Activated naive CD4-positive, alpha-beta T cell treated with Interleukin-2 at 50 U/mL for 16 hours (primary cell): ENCODE measurements at regions not wholly inside any gene's neighbourhood (a gene's known extent, or its start where the extent isn't known, plus 50 kb on each side); places are given as distances from the start of the nearest gene placed in this dataset.
"Not testable (repeated sequence)": the region's sequence is repeated elsewhere in the genome, so short reads cannot be mapped to it uniquely, and the experiment has no call there.

Experiments used
- DNase-seq: peaks from one replicate; pipeline ENCODE4 v3.0.0-alpha.2; 2020

GRCh38 chr14:81765651-81766275 is 232.1 kb upstream of the SEL1L start:
- no peak for DNase-seq

- DNase-seq, result no peak
These were observed 232.8 kb upstream of the SEL1L start for GRCh38 chr14:81766321-81766915.

- DNase-seq, result no peak
These were observed 233.8 kb upstream of the SEL1L start for GRCh38 chr14:81767266-81767995.

DNA sequence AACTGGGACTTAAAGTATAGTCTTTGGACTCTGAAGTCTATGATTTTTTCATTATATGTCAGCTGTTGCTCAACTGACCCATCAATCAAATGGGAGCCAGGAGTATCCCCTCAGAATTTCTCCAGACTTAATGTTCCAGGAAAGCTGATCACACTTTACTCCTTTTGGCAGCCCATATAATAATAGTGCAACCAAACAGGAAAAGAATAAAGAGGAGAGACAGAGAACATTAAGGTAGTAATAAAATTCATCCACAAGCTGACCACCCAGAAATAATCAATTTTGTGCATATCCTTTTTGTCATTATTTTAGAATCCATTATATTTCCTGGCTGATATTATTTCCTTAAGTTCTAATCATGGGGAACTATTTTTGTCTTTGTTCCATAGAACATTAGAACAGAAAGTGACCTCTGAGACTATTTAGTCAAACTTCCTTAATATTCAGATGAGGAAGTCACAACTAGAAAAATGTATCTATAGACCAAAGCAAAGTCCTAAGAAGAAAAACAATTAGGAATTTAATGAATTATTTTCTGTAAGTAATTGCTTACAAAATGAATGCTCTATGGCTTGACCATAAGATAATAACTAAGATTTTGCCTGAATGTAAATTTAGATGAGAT is 238.1 kb upstream of the SEL1L start:
- DNase-seq, result no peak

DNA sequence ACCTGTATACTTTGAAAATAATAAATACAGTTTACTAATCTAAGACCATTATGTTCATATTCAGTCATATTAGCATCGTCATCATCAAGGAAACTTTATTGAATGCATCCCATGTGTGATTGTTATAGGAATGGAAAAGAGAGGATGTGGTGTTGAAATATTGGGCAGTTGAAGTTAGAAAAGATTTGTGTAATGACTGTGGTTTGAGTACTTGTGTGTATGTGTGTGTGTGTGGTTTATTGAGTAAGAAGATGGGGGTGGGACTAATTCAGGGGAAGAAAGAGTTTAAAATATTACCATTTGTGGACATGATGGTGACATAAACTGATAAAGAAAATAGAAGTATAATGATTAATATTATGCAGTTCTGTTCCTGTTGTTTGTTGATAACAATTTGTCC is 238.7 kb upstream of the SEL1L start:
- no peak for DNase-seq

DNA sequence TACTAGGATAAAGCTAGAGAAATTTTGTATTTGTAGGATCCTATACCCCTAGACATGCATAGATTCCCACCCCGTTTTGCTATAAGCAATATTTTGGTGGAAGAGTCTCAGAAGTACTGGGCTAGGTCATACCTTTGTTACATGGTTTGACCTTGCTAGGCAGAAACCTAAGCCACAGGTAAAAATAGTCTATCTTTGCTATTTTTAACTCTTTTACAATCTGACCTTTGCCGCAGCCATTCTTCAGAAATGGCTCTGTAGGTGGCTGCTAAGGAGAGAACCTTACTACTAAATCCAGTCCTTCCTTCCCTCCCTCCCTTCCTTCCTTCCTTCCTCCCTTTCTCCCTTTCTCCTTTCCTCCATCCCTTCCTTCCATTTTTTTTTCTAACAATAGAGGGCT is 242.9 kb upstream of the SEL1L start:
- no peak for DNase-seq

GRCh38 chr14:81781798-81782197 is 248.1 kb upstream of the SEL1L start:
- DNase-seq, result not testable (repeated sequence)

DNA sequence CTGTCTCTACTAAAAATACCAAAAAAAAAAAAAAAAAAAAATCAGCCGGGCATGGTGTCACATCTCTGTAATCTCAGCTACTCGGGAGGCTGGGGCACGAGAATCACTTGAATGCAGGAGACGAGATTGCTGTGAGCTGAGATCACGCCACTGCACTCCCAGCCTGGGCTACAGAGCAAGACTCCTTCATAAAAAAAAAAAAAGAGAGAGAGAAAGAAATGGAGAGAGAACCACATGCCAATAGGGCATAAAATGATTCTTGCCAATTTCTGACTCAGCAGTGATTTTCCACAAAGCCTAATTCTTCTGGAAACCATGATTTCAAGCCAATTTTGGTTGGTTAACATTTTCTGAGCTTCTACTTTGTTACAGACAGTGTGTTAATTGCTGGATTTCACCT is 250.4 kb upstream of the SEL1L start:
- no peak for DNase-seq

DNA sequence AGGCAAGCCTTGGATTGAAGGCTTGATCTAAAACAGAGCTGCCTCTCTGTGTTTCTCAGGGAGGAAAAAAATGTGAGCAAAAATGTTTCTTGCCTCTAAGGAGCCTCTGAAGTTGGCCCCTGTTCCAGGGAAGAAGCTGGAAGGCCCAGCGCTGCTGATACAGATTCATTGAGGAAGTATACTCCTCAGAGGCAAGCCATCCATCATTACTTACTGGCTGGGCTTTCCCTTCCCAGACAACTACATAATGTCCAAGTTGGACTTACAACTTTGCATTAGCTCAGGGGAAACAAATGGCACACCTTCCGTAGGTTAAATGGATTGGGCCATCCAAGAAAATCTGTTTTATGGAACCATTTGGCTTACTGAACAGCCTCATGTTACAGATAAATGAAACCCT is 263.7 kb upstream of the SEL1L start:
- no peak for DNase-seq

GRCh38 chr14:81801921-81802320 is 268.3 kb upstream of the SEL1L start:
- DNase-seq, result no peak

- DNase-seq, result no peak
These were observed 268.7 kb upstream of the SEL1L start for GRCh38 chr14:81802341-81802740.

DNA sequence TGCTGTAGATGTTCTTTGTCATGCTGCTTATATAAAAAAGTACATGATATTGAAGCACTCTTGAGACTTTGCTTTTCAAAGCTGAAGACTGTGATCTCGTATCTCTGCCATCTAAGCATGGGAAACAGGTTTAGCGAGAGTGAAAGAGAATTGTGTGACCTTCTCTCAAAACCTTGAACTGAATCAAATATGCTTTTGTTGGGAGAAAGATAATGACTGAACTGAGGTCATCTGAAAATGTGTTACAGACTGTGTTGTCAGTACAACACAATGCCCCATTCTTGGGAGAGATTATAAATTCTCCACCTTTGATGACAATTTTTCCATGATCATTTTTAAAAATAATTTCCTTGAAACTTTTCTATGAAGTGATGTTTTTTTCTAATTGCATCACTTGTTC is 272.1 kb upstream of the SEL1L start:
- DNase-seq, result no peak

DNA sequence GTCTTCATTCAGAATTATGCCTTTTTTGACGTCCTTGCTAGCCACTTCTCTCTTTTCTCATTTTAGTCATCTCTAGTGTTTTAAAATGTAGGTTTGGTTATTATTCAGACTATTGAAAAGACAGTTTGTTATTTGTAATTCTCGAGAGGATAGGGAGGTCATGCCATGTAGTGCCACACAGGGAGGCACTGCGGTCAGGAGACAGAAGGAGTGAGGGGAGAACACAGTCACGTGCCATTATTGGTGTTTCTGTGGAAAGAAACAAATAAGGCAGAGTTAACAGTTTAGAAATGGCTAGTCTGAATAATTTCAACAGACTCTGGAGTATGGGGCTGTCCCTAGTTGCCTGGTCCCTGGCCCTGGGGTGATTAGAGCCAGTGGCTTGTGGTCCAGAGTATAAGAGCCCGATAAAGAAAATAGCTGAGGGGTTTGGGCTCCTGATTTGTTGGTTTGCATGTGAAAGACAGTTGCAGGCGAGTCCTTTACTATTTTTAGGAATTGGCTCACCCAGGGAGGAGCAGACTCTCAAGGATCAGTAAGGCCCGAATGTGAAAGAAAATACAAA is 278.1 kb upstream of the SEL1L start:
- DNase-seq, result no peak

GRCh38 chr14:81818271-81818670 is 284.6 kb upstream of the SEL1L start:
- DNase-seq, result no peak

- DNase-seq, result no peak
These were observed 285.7 kb upstream of the SEL1L start for GRCh38 chr14:81819344-81819743.

GRCh38 chr14:81819910-81820309 is 286.3 kb upstream of the SEL1L start:
- DNase-seq, result no peak

DNA sequence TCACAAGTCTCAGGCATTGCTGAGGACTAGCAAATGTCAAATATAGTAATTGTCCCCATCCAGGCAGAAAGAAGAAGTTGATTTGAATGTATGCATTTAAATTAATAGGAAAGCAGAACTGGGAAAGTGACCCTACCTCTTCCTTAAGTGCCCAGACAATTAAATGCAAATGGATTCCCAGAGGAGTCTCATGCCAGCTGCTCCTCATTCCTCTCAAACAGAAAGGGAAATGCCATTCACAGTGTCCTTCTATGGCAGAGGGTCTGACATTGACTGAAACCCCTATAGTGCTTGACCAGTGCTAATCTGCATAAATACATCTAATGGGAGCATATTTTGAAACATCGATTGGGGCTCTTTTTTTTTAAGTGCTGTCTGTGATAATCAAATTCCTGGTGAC is 292.4 kb upstream of the SEL1L start:
- no peak for DNase-seq

DNA sequence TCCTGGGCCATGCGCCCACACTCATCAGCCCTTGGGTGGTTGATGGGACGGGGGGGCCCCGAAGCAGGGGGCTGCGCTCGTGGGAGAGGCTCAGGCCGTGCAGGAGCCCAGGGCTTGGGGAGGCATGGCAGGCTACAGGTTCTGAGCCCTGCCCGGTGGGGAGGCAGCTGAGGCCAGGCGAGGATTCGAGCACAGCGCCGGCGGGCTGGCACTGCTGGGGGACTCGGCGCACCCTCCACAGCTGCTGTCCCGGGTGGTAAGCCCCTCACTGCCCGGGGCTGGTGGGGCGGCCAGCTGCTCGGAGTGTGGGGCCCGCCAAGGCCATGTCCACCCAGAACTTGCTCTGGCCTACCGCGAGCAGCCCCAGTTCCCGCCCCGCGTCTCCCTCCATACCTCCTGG is 295.8 kb upstream of the SEL1L start:
- no peak for DNase-seq

DNA sequence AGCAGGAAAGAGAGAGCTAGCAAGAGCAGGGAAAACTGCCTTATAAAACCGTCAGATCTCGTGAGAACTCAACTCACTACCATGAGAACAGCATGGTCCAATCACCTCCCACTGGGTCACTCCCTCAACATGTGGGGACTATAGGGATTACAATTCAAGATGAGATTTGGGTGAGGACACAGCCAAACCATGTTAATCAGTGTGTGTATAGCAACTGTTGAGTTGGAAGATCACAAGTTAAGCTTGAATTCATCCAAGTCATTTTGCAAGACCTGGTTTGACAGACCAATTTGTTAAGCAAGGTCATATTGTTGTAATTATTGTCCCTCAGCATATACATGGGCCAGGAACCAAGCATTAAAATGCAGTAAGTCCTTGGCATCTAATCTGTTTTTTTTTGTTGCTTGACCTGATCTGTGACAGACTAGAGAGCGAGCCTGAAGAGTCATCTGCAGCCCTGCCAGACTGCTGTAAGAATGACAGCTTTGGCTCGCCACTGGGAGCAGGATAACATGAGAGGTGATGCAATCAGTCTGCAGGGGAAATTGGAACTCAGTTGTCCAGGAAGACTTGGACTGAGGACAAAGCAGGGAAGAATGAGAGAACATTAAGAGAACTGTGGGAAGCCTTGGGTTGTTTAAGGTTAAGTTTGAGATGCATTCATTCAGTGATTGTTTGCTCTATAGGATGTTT is 297.6 kb upstream of the SEL1L start:
- DNase-seq, result no peak

DNA sequence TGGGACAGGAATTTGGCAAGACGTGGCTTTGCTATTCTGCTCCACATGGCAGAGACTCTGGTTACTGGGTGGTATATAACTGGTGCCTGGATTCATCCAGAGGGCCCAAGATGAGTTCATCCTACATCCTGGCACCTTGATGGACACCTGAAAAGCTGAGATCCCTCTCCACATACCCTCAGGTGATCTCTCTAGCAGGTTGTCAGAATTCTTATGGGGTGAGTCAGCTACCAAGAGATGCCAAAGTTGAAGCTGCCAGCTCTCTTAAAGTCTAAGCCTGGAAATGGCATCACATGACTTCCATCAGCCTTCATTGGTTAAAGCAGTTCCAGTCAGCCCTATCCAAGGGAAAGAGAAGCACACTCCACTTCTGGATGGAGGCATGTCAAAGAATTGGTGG is 300.7 kb upstream of the SEL1L start:
- DNase-seq, result no peak

- DNase-seq, result no peak
These were observed 303.7 kb upstream of the SEL1L start for GRCh38 chr14:81837304-81837703.

DNA sequence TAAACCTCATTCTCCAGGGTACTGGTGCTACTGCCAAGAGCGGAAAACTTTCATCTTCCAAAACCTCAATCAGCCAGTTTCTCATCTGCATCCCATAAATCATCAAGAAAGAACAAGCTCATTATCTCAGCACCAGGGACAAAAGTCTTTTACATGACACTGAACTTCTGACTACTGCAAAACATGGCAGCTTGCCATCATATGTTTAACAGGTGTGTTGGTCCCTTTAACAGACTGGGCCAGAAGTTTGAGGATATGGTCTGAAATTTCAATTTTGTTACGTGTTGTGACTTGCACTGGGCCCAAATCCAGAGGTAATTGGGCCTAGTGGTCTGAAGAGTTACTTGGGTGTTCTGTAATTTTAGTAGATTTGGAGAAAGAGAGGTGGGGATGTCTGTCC is 305.4 kb upstream of the SEL1L start:
- DNase-seq, result no peak

DNA sequence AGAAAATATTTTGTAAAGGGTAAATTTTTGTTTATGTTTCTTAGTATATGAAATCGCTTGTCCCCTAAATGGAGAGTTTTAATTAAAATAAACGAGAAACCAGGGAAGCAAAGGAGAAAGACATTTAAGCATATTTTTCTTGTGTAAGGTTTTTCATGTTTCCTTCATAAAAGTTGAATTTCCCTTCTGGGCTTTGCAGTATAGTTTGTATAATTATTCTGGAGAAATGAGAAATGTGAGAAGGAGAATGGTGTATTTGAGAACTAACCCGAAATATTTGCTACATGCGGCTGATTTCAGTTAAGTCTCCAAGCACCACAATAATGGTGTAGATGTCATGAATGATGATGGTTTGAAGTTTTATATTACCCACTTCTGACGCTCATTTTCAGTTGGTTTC is 307.7 kb upstream of the SEL1L start:
- no peak for DNase-seq
